Panc1 (cell line): ENCODE measurements at regions not wholly inside any gene's neighbourhood (a gene's known extent, or its start where the extent isn't known, plus 50 kb on each side); places are given as distances from the start of the nearest gene placed in this dataset.

Experiments used
- ATAC-seq: fragments of 200-7000 bp; cut with Tn5 transposase; 2 replicates; pipeline ENCODE4 v1.9.1; 2020; ENCODE audit warnings: mild to moderate bottlenecking, moderate library complexity
- BruUV-seq: library from RNA; stranded (reverse); fragments of 400-500 nt; replicated peaks from 2 replicates; lab custom pipeline; 2021; lab: Mats Ljungman, UMichigan
- CTCF ChIA-PET: fragments of 300-600 bp; sonication (Branson Sonifier 250); formaldehyde crosslinking; loops from one replicate; lab custom pipeline; 2022; ENCODE audit warnings: antibody characterized with exemption; lab: Charles Lee
- POLR2A ChIA-PET: fragments of 300-600 bp; sonication (Branson Sonifier 250); formaldehyde crosslinking; loops from one replicate; lab custom pipeline; 2022; ENCODE audit warnings: antibody characterized with exemption; lab: Charles Lee
- DNase-seq: peaks from one replicate; pipeline ENCODE4 v3.0.0-alpha.2; 2010; ENCODE audit warnings: low read depth, low spot score
- H3K27ac ChIP-seq: 2 replicates; pipeline ENCODE4 v1.5.1; 2011; ENCODE audit warnings: mild to moderate bottlenecking, low read length, inconsistent platforms
- H3K27me3 ChIP-seq: fragments of 200-500 bp; sonication (Bioruptor generic); 2 replicates; pipeline ENCODE4 v1.6.0; 2014; ENCODE audit warnings: low read length, inconsistent platforms; ENCODE audit not compliant: control insufficient read depth, insufficient read depth
- H3K36me3 ChIP-seq: fragments of 200-500 bp; sonication (Bioruptor generic); 2 replicates; pipeline ENCODE4 v1.5.1; 2014; ENCODE audit warnings: inconsistent platforms, mild to moderate bottlenecking, low read length, moderate library complexity; ENCODE audit not compliant: control insufficient read depth, insufficient read depth
- H3K4me1 ChIP-seq: 2 replicates; pipeline ENCODE4 v1.5.1; 2011; ENCODE audit warnings: inconsistent platforms, mild to moderate bottlenecking, low read length, moderate library complexity; ENCODE audit not compliant: control insufficient read depth, insufficient read depth
- H3K4me3 ChIP-seq, 2 experiments: 2 replicates each; pipeline ENCODE4 v1.5.1; 2011 to 2012; ENCODE audit warnings: low read depth in 2 of 2, low read length in 2 of 2, mild to moderate bottlenecking in 2 of 2, inconsistent platforms in 1 of 2, moderate library complexity in 1 of 2
- H3K9me3 ChIP-seq: fragments of 200-500 bp; sonication (Bioruptor generic); 2 replicates; pipeline ENCODE4 v1.5.1; 2014; ENCODE audit warnings: low read depth, mild to moderate bottlenecking, inconsistent platforms, low read length, moderate library complexity; ENCODE audit not compliant: control insufficient read depth, insufficient read depth
- CTCF ChIP-seq: fragments of 450-650 bp; IDR thresholded peaks from 2 replicates; pipeline ENCODE4 v1.5.1; 2017; ENCODE audit warnings: mild to moderate bottlenecking
- POLR2AphosphoS5 ChIP-seq: IDR thresholded peaks from 2 replicates; pipeline ENCODE4 v1.6.1; 2012; ENCODE audit warnings: mild to moderate bottlenecking, low read depth, low read length, moderate library complexity
- REST ChIP-seq, 2 experiments: IDR thresholded peaks; 2 replicates each; pipeline ENCODE4 v1.6.1; 2011 to 2012; ENCODE audit warnings: low read depth in 2 of 2, control low read depth in 1 of 2, low read length in 1 of 2, mild to moderate bottlenecking in 1 of 2, moderate library complexity in 1 of 2; ENCODE audit not compliant: insufficient read depth in 1 of 2
- SIN3A ChIP-seq: IDR thresholded peaks from 2 replicates; pipeline ENCODE4 v1.6.1; 2012; ENCODE audit warnings: low read depth, mild to moderate bottlenecking, low read length, moderate library complexity, borderline replicate concordance; ENCODE audit not compliant: insufficient read depth
- TCF7L2 ChIP-seq: IDR thresholded peaks from 2 replicates; pipeline ENCODE4 v1.6.1; 2011; ENCODE audit warnings: mild to moderate bottlenecking, low read depth, low read length, inconsistent platforms
- in situ Hi-C: cut with HindIII; loops from 2 replicates; pipeline ENCODE4 v1.10.0; 2016; ENCODE audit warnings: low sequenced_read_pairs, low pct_unique_long_range_greater_than_20kb
- intact Hi-C: fragments of 100-400 bp; cut with micrococcal nuclease; formaldehyde crosslinking; loops from one replicate; pipeline ENCODE4 v1.10.0; 2022; ENCODE audit not compliant: unreplicated experiment

- Histone ChIP-seq H3K4me3 (no peak overlapping the region), H3K9me3 (no peaks in the 10 kb centered on the region), H3K36me3 (no peaks in the 10 kb centered on the region), H3K27me3 (no peaks in the 10 kb centered on the region), H3K27ac (no peak overlapping the region), H3K4me1 (no peaks in the 10 kb centered on the region)
- no TSS peak for BruUV-seq
- in situ Hi-C loops (no loop called here), intact Hi-C loops (no loop called here)
- POLR2A ChIA-PET = no interaction called here
- DNase-seq (no peak), ATAC-seq (no peak)
- TF ChIP-seq SIN3A (no peak), REST (IDR thresholded peaks at IDR 0.05; ENCODE audit: insufficient read depth in 1 of 2, low read depth in 2 of 2, low read length in 1 of 2) (no peak), POLR2AphosphoS5 (no peak), TCF7L2 (no peak), CTCF (no peak)
- CTCF ChIA-PET = no interaction called here
These were observed 50.1 kb upstream of the KCNK12 start for GRCh38 chr2:47620770-47621437.
